ENCODE measurements at regions not wholly inside any gene's neighbourhood (a gene's known extent, or its start where the extent isn't known, plus 50 kb on each side); places are given as distances from the start of the nearest gene placed in this dataset.

GRCh38 chr3:76723366-76723765 lies 316.5 kb upstream of the ROBO2 start:
- no peak for TF ChIP-seq EP300 (IDR thresholded peaks at IDR 0.05)
- TF ChIP-seq POLR2A (IDR thresholded peaks at IDR 0.05), result no peak
- TF ChIP-seq CTCF (IDR thresholded peaks at IDR 0.05), result no peak
